ENCODE measurements at regions not wholly inside any gene's neighbourhood (a gene's known extent, or its start where the extent isn't known, plus 50 kb on each side); places are given as distances from the start of the nearest gene placed in this dataset.

- H3K9me3 Mint-ChIP-seq: peaks cover 19 to 20% of the 10 kb centered on the region in 2 experiments
- Histone ChIP-seq H3K18ac (ENCODE audit: insufficient read length, low read depth, low read length) (no peak overlapping the region), H3K27me3 (ENCODE audit: insufficient read depth, low read length) (no peaks in the 10 kb centered on the region), H4K5ac (ENCODE audit: insufficient read length, low read depth, low read length) (no peak overlapping the region), H3K4ac (ENCODE audit: low read depth, low read length) (no peak overlapping the region), H3K79me1 (ENCODE audit: insufficient read depth, low read depth, low read length, poor library complexity, severe bottlenecking) (peaks cover 3% of the 10 kb centered on the region), H3K23ac (ENCODE audit: insufficient read length, low read depth, low read length) (no peak overlapping the region), H3K56ac (ENCODE audit: insufficient read length, low read depth, low read length) (no peak overlapping the region), H2BK15ac (ENCODE audit: low read depth, low read length) (no peak overlapping the region), H2BK120ac (ENCODE audit: low read depth, low read length, poor library complexity, severe bottlenecking) (no peak overlapping the region), H2AK5ac (ENCODE audit: insufficient read length, low read length) (no peak overlapping the region), H2BK20ac (ENCODE audit: low read depth, low read length, poor library complexity, severe bottlenecking) (no peak overlapping the region), H3T11ph (ENCODE audit: low read length) (no peak overlapping the region), H3K14ac (ENCODE audit: insufficient read depth, low read length) (no peak overlapping the region), H3K4me1 (ENCODE audit: insufficient read depth, low read length) (no peaks in the 10 kb centered on the region), H4K8ac (replicated peaks; ENCODE audit: insufficient read length, low read depth, low read length) (no peak overlapping the region), H3K9ac (ENCODE audit: extremely low read depth, insufficient read length, low read length) (no peak overlapping the region), H3K79me2 (ENCODE audit: insufficient read depth, low read length) (peaks cover 5% of the 10 kb centered on the region; the same call in 1 of the 2 replicates), H4K20me1 (ENCODE audit: control insufficient read depth, insufficient read depth, insufficient read length) (peaks cover 2% of the 10 kb centered on the region), H3K27ac (ENCODE audit: insufficient read length, low read depth, low read length) (no peak overlapping the region), H3K4me2 (ENCODE audit: insufficient read depth, insufficient read length, low read length) (no peak overlapping the region), H2BK5ac (ENCODE audit: insufficient read length, low read length) (no peak overlapping the region), H4K91ac (ENCODE audit: insufficient read length, low read depth, low read length) (no peak overlapping the region), H2BK12ac (ENCODE audit: insufficient read length, low read depth, low read length) (no peak overlapping the region), H3K23me2 (ENCODE audit: insufficient read length, low read depth, low read length, poor library complexity, severe bottlenecking) (no peaks in the 10 kb centered on the region), H2AFZ (ENCODE audit: low read length) (no peak overlapping the region), H3K9me3 (ENCODE audit: control insufficient read depth, low read depth, low read length) (no peaks in the 10 kb centered on the region)
- H3K4me1 Mint-ChIP-seq: no peaks in the 10 kb centered on the region; a peak in 1 of 4 replicates
- TF ChIP-seq CTCF (conservative IDR thresholded peaks at IDR 0.05): no peak
- H3K4me3 Mint-ChIP-seq: no peak overlapping the region
- no peak overlapping the region for H3K27ac Mint-ChIP-seq
- no CpG with 5 or more reads among the region's 2 CpGs for WGBS (ENCODE audit: extremely low coverage, insufficient read length, low lambda C conversion rate)
- peaks cover 75 to 90% (median 78%) of the 10 kb centered on the region in 3 experiments for H3K36me3 Mint-ChIP-seq (ENCODE audit: insufficient read depth in 1 of 3, low read depth in 3 of 3)
- no peaks in the 10 kb centered on the region for H3K27me3 Mint-ChIP-seq (ENCODE audit: low read depth)
- no peak for DNase-seq
Observed at GRCh38 chr12:124471828-124472227, 95.6 kb downstream of the NCOR2 start.

Data from H9 (cell line).